Neural cell (in vitro differentiated cells): ENCODE measurements at regions not wholly inside any gene's neighbourhood (a gene's known extent, or its start where the extent isn't known, plus 50 kb on each side); places are given as distances from the start of the nearest gene placed in this dataset.

Source experiments
- H2AFZ ChIP-seq: fragments of 200-600, 300-800 bp; sonication (generic), shearing (Covaris generic); 2 replicates; pipeline ENCODE4 v1.6.0; 2014; ENCODE audit warnings: low read depth, mild to moderate bottlenecking, antibody characterized with exemption, low read length, moderate library complexity
- H3F3A ChIP-seq: fragments of 200-600 bp; shearing (Covaris generic); 2 replicates; pipeline ENCODE4 v1.6.1; 2016; ENCODE audit warnings: mild to moderate bottlenecking, moderate library complexity, mixed read lengths, antibody characterized with exemption, low read length; ENCODE audit not compliant: insufficient read depth, poor library complexity, severe bottlenecking
- H3K27ac ChIP-seq: fragments of 200-600, 300-800 bp; sonication (generic), shearing (Covaris generic); 2 replicates; pipeline ENCODE4 v1.5.1; 2014; ENCODE audit warnings: mild to moderate bottlenecking, low read length, moderate library complexity
- H3K27me3 ChIP-seq: fragments of 300-800, 200-600 bp; sonication (generic), shearing (Covaris generic); 2 replicates; pipeline ENCODE4 v1.6.0; 2014; ENCODE audit warnings: mild to moderate bottlenecking, low read depth, low read length, moderate library complexity; ENCODE audit not compliant: insufficient read depth
- H3K36me3 ChIP-seq: fragments of 300-800, 200-600 bp; sonication (generic), shearing (Covaris generic); 2 replicates; pipeline ENCODE4 v1.5.1; 2014; ENCODE audit warnings: mild to moderate bottlenecking, antibody characterized with exemption, low read length, moderate library complexity; ENCODE audit not compliant: insufficient read depth
- H3K4me2 ChIP-seq: fragments of 300-800, 200-600 bp; sonication (generic), shearing (Covaris generic); 2 replicates; pipeline ENCODE4 v1.6.0; 2014; ENCODE audit warnings: mild to moderate bottlenecking, low read length
- H3K4me3 ChIP-seq: fragments of 300-800, 200-600 bp; sonication (generic), shearing (Covaris generic); 2 replicates; pipeline ENCODE4 v1.5.1; 2014; ENCODE audit warnings: mild to moderate bottlenecking, low read length, moderate library complexity
- H3K79me2 ChIP-seq: fragments of 200-600 bp; shearing (Covaris generic); replicated peaks from 2 replicates; pipeline ENCODE4 v1.6.0; 2014; ENCODE audit warnings: mild to moderate bottlenecking, low read length, moderate library complexity; ENCODE audit not compliant: insufficient read depth
- H3K9ac ChIP-seq: fragments of 300-800, 200-600 bp; sonication (generic), shearing (Covaris generic); 2 replicates; pipeline ENCODE4 v1.6.1; 2016; ENCODE audit warnings: mild to moderate bottlenecking, low read length, mixed read lengths
- H3K9me2 ChIP-seq: fragments of 200-600 bp; shearing (Covaris generic); 2 replicates; pipeline ENCODE4 v1.6.1; 2016; ENCODE audit warnings: mild to moderate bottlenecking, low read length, mixed read lengths; ENCODE audit not compliant: insufficient read depth
- H3K9me3 ChIP-seq: fragments of 200-600, 300-800 bp; sonication (generic), shearing (Covaris generic); 2 replicates; pipeline ENCODE4 v1.6.1; 2016; ENCODE audit warnings: mild to moderate bottlenecking, mixed run types, low read length, moderate library complexity, mixed read lengths
- H4K20me1 ChIP-seq: fragments of 200-600 bp; shearing (Covaris generic); 2 replicates; pipeline ENCODE4 v1.6.1; 2016; ENCODE audit warnings: mild to moderate bottlenecking, mixed run types; ENCODE audit not compliant: insufficient read depth
- EP300 ChIP-seq: fragments of 450-650 bp; conservative IDR thresholded peaks from 2 replicates; pipeline ENCODE4 v1.6.1; 2014; ENCODE audit warnings: antibody characterized with exemption, mild to moderate bottlenecking, moderate library complexity; ENCODE audit not compliant: poor library complexity, severe bottlenecking
- EZH2 ChIP-seq: fragments of 200-600, 300-800 bp; shearing (Covaris generic), sonication (generic); IDR thresholded peaks from 2 replicates; pipeline ENCODE4 v1.6.1; 2014; ENCODE audit warnings: antibody characterized with exemption, low read length, borderline replicate concordance, mild to moderate bottlenecking; ENCODE audit not compliant: insufficient read depth, poor library complexity, severe bottlenecking
- MXI1 ChIP-seq: fragments of 450-650 bp; conservative IDR thresholded peaks from 2 replicates; pipeline ENCODE4 v1.6.1; 2014; ENCODE audit warnings: antibody characterized with exemption, mild to moderate bottlenecking; ENCODE audit not compliant: poor library complexity, severe bottlenecking
- POLR2AphosphoS5 ChIP-seq: IDR thresholded peaks from 2 replicates; pipeline ENCODE4 v1.6.1; 2012
- RAD21 ChIP-seq: fragments of 450-650 bp; conservative IDR thresholded peaks from 2 replicates; pipeline ENCODE4 v1.6.1; 2014; ENCODE audit warnings: antibody characterized with exemption, mild to moderate bottlenecking, moderate library complexity
- SMC3 ChIP-seq: fragments of 450-650 bp; conservative IDR thresholded peaks from 2 replicates; pipeline ENCODE4 v1.6.1; 2014; ENCODE audit warnings: antibody characterized with exemption, mild to moderate bottlenecking, moderate library complexity; ENCODE audit not compliant: poor library complexity
- TAF1 ChIP-seq: IDR thresholded peaks from 2 replicates; pipeline ENCODE4 v1.6.1; 2012; ENCODE audit warnings: low read depth
- TF ChIP-seq, protein P1 (sequence below): fragments of 450-650 bp; IDR thresholded peaks from 2 replicates; pipeline ENCODE4 v1.5.1; 2014; ENCODE audit warnings: antibody characterized with exemption, mild to moderate bottlenecking, moderate library complexity; ENCODE audit not compliant: poor library complexity, severe bottlenecking
- TF ChIP-seq, protein P2 (sequence below): IDR thresholded peaks from 2 replicates; pipeline ENCODE4 v1.6.1; 2012; ENCODE audit warnings: borderline replicate concordance

- TF ChIP-seq, protein P1, sequence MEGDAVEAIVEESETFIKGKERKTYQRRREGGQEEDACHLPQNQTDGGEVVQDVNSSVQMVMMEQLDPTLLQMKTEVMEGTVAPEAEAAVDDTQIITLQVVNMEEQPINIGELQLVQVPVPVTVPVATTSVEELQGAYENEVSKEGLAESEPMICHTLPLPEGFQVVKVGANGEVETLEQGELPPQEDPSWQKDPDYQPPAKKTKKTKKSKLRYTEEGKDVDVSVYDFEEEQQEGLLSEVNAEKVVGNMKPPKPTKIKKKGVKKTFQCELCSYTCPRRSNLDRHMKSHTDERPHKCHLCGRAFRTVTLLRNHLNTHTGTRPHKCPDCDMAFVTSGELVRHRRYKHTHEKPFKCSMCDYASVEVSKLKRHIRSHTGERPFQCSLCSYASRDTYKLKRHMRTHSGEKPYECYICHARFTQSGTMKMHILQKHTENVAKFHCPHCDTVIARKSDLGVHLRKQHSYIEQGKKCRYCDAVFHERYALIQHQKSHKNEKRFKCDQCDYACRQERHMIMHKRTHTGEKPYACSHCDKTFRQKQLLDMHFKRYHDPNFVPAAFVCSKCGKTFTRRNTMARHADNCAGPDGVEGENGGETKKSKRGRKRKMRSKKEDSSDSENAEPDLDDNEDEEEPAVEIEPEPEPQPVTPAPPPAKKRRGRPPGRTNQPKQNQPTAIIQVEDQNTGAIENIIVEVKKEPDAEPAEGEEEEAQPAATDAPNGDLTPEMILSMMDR = no peak
- no peak for TF ChIP-seq POLR2AphosphoS5
- TF ChIP-seq TAF1 = no peak
- no peak for TF ChIP-seq EZH2
- no peak for TF ChIP-seq EP300
- no peak for TF ChIP-seq SMC3
- TF ChIP-seq, protein P2, sequence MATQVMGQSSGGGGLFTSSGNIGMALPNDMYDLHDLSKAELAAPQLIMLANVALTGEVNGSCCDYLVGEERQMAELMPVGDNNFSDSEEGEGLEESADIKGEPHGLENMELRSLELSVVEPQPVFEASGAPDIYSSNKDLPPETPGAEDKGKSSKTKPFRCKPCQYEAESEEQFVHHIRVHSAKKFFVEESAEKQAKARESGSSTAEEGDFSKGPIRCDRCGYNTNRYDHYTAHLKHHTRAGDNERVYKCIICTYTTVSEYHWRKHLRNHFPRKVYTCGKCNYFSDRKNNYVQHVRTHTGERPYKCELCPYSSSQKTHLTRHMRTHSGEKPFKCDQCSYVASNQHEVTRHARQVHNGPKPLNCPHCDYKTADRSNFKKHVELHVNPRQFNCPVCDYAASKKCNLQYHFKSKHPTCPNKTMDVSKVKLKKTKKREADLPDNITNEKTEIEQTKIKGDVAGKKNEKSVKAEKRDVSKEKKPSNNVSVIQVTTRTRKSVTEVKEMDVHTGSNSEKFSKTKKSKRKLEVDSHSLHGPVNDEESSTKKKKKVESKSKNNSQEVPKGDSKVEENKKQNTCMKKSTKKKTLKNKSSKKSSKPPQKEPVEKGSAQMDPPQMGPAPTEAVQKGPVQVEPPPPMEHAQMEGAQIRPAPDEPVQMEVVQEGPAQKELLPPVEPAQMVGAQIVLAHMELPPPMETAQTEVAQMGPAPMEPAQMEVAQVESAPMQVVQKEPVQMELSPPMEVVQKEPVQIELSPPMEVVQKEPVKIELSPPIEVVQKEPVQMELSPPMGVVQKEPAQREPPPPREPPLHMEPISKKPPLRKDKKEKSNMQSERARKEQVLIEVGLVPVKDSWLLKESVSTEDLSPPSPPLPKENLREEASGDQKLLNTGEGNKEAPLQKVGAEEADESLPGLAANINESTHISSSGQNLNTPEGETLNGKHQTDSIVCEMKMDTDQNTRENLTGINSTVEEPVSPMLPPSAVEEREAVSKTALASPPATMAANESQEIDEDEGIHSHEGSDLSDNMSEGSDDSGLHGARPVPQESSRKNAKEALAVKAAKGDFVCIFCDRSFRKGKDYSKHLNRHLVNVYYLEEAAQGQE = no peak
- TF ChIP-seq RAD21 = no peak
- TF ChIP-seq MXI1 = no peak
- H4K20me1 ChIP-seq = no peaks in the 10 kb centered on the region
- no peaks in the 10 kb centered on the region for H3K9me3 ChIP-seq
- no peaks in the 10 kb centered on the region for H3K27me3 ChIP-seq
- no peak overlapping the region for H3K4me3 ChIP-seq
- no peaks in the 10 kb centered on the region for H3K79me2 ChIP-seq
- no peaks in the 10 kb centered on the region for H3F3A ChIP-seq
- no peak overlapping the region for H3K4me2 ChIP-seq
- no peak overlapping the region for H2AFZ ChIP-seq
- no peak overlapping the region for H3K9ac ChIP-seq
- no peaks in the 10 kb centered on the region for H3K36me3 ChIP-seq
- no peaks in the 10 kb centered on the region for H3K9me2 ChIP-seq
- H3K27ac ChIP-seq = no peak overlapping the region
These were observed 122.4 kb downstream of the MN1 start for GRCh38 chr22:27679176-27679575.

- no peaks in the 10 kb centered on the region for H3K36me3 ChIP-seq
- H3K4me3 ChIP-seq = no peak overlapping the region
- TF ChIP-seq SMC3 (no peak), MXI1 (no peak), EP300 (no peak), TAF1 (no peak), POLR2AphosphoS5 (no peak), RAD21 (no peak), EZH2 (no peak)
- TF ChIP-seq, protein P2 = no peak
- TF ChIP-seq, protein P1 = no peak
- no peaks in the 10 kb centered on the region for H3K27me3 ChIP-seq
- no peaks in the 10 kb centered on the region for H3K9me3 ChIP-seq
- H3K9ac ChIP-seq = no peak overlapping the region
- no peaks in the 10 kb centered on the region for H4K20me1 ChIP-seq
- no peaks in the 10 kb centered on the region for H3K9me2 ChIP-seq
- no peak overlapping the region for H3K27ac ChIP-seq
- H3K79me2 ChIP-seq = no peaks in the 10 kb centered on the region
- H3F3A ChIP-seq = no peaks in the 10 kb centered on the region
- no peak overlapping the region for H2AFZ ChIP-seq
- no peak overlapping the region for H3K4me2 ChIP-seq
These were observed 121.7 kb downstream of the MN1 start for GRCh38 chr22:27679693-27680488.
